ENCODE measurements at regions not wholly inside any gene's neighbourhood (a gene's known extent, or its start where the extent isn't known, plus 50 kb on each side); places are given as distances from the start of the nearest gene placed in this dataset.

DNA sequence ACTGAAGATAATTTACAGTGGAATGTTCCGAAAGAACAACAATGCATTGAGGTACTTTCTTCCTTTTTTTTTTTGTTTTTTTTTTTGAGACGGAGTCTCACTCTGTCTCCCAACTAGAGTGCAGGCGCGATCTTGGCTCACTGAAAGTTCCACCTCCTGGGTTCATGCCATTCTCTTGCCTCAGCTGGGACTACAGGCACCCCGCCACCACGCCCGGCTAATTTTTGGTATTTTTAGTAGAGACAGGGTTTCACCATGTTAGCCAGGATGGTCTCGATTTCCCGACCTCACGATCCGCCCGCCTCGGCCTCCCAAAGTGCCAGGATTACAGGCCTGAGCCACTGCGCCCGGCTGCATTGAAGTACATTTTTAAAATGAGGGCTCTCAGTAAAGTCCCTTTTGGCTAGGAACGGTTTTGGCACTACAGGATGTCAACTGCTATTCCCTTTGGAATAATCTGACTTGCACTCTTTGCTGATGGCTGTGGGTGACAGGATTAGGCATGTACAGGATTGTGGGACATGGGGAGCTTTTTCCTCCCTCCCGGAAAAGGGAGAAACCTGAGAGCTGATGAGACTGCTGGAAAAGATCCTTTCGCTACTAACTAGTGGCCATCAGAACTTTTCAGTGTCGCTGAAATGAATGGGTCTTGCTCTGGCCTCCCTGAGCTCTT, 56.9 kb upstream of the EDEM3 start:
- H3K9me3 ChIP-seq (ENCODE audit: insufficient read depth, low read depth, low read length) = peaks cover 36% of the 10 kb centered on the region
- H3K27me3 ChIP-seq (ENCODE audit: insufficient read depth, low read length) = no peaks in the 10 kb centered on the region

GRCh38 chr1:184810735-184811343, 56.2 kb upstream of the EDEM3 start:
- Histone ChIP-seq H3K27ac (ENCODE audit: low read length) (no peak overlapping the region), H3K9me3 (ENCODE audit: insufficient read depth, low read depth, low read length) (peaks cover 33% of the 10 kb centered on the region), H3K27me3 (ENCODE audit: insufficient read depth, low read length) (no peaks in the 10 kb centered on the region), H3K4me3 (ENCODE audit: low read length) (no peak overlapping the region), H3K36me3 (ENCODE audit: insufficient read depth, low read depth, low read length) (peaks cover 12% of the 10 kb centered on the region; the same call in 1 of the 2 replicates), H3K4me1 (ENCODE audit: insufficient read depth, low read length) (no peaks in the 10 kb centered on the region), H3K9ac (ENCODE audit: low read depth, low read length) (no peak overlapping the region)

More for the DNA sequence above, 56.9 kb upstream of the EDEM3 start:
- H3K9ac ChIP-seq (ENCODE audit: low read depth, low read length) = no peak overlapping the region
- no peak overlapping the region for H3K4me3 ChIP-seq (ENCODE audit: low read length)
- H3K4me1 ChIP-seq (ENCODE audit: insufficient read depth, low read length) = no peaks in the 10 kb centered on the region
- H3K27ac ChIP-seq (ENCODE audit: low read length) = no peak overlapping the region
- peaks cover 12% of the 10 kb centered on the region; the same call in 1 of the 2 replicates for H3K36me3 ChIP-seq (ENCODE audit: insufficient read depth, low read depth, low read length)

DNA sequence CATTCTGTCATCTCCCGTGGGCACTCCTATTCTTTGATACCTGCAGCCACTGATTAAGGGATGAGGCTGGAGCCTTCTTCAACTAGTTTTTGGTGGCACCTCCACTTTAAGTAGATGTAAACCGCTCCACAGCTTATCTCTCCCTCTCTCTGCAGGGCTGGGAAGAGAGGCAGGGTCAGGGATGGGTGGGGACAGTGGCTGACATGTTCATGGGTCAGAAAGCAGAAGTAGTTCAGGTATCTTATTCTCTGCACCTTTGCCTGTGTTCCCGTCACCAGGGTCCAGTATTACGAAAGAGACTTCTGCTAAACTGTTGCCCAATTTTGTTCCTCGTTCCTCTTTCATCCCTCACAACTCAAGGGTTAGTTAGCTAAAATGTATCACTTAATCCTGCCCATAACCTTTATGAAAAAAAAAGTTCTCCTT, 51.7 kb upstream of the EDEM3 start:
- Histone ChIP-seq H3K36me3 (ENCODE audit: insufficient read depth, low read depth, low read length) (peaks cover 6% of the 10 kb centered on the region; the same call in 1 of the 2 replicates), H3K9ac (ENCODE audit: low read depth, low read length) (no peak overlapping the region)

DNA sequence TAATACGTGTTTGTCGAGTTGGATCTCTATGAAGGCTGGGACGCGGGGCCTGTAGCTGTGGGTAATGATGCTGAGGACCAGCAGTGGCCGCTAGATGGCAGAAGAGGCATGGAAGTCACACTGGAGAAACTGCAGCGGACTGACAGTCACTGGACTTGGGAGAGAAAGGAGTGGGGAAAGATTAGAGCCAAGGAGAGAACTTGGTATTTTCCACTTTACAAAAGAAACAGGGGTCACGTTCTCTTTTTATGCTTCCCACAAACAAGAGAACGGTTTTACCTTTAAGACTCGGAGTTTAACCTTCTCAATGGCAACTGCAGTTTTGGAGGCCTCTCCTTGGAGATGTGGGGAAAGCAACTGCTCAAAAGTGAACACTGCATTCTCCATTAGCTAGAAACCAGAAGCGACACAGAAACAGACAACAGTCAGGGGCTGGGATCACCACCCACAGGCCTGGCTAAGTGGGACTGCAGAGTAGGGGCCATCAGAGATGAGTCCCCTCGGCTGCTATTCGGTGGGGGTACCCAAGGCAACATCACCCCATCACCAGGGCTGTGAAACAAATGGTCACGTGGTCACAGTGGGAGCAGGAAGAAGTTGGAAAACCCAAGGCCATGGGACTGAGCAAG, 51.1 kb upstream of the EDEM3 start:
- Histone ChIP-seq H3K9me3 (ENCODE audit: insufficient read depth, low read depth, low read length) (no peaks in the 10 kb centered on the region), H3K4me3 (ENCODE audit: low read length) (no peak overlapping the region), H3K36me3 (ENCODE audit: insufficient read depth, low read depth, low read length) (peaks cover 6% of the 10 kb centered on the region; the same call in 1 of the 2 replicates), H3K9ac (ENCODE audit: low read depth, low read length) (no peak overlapping the region), H3K27me3 (ENCODE audit: insufficient read depth, low read length) (no peaks in the 10 kb centered on the region), H3K4me1 (ENCODE audit: insufficient read depth, low read length) (no peaks in the 10 kb centered on the region), H3K27ac (ENCODE audit: low read length) (no peak overlapping the region)

More for the DNA sequence above, 51.7 kb upstream of the EDEM3 start:
- Histone ChIP-seq H3K27me3 (ENCODE audit: insufficient read depth, low read length) (no peaks in the 10 kb centered on the region), H3K4me3 (ENCODE audit: low read length) (no peak overlapping the region), H3K4me1 (ENCODE audit: insufficient read depth, low read length) (no peaks in the 10 kb centered on the region), H3K27ac (ENCODE audit: low read length) (no peak overlapping the region), H3K9me3 (ENCODE audit: insufficient read depth, low read depth, low read length) (no peaks in the 10 kb centered on the region)
